ENCODE measurements at regions not wholly inside any gene's neighbourhood (a gene's known extent, or its start where the extent isn't known, plus 50 kb on each side); places are given as distances from the start of the nearest gene placed in this dataset.

DNA sequence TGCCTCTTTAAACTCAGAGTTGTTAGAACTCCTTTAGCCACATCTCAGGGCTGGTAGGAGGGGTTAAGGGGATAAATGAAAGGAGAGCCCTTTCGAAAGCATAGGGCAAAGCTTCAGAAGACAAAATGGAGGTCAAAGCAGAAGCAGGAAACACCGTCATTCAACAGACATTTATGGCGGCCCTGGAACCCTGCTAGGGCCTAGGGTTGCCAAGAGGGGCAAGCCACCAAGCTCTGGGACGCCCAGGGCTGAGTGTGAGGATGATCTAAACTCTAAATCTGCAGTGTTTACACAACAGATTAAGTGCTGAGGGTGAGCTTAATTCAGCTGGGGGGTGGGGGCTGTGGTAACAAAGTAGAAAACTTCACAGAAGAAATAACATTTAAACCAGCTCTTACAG lies 79.0 kb upstream of the NFE2L3 start:
- intact Hi-C loops (cut with DNase I): loop anchor here in 1 of 2 donors (10.0 kb wide), 1 partner anchor 1092 kb away; the partner anchor contains the start of gene HOXA9
- TF ChIP-seq, protein P1, sequence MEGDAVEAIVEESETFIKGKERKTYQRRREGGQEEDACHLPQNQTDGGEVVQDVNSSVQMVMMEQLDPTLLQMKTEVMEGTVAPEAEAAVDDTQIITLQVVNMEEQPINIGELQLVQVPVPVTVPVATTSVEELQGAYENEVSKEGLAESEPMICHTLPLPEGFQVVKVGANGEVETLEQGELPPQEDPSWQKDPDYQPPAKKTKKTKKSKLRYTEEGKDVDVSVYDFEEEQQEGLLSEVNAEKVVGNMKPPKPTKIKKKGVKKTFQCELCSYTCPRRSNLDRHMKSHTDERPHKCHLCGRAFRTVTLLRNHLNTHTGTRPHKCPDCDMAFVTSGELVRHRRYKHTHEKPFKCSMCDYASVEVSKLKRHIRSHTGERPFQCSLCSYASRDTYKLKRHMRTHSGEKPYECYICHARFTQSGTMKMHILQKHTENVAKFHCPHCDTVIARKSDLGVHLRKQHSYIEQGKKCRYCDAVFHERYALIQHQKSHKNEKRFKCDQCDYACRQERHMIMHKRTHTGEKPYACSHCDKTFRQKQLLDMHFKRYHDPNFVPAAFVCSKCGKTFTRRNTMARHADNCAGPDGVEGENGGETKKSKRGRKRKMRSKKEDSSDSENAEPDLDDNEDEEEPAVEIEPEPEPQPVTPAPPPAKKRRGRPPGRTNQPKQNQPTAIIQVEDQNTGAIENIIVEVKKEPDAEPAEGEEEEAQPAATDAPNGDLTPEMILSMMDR (IDR thresholded peaks at IDR 0.05): no peak
- no peak for TF ChIP-seq POLR2A (IDR thresholded peaks at IDR 0.05)
- Histone ChIP-seq H3K36me3 (replicated peaks in 1 of 2) (no peaks in the 10 kb centered on the region), H3K4me1 (replicated peaks in 1 of 2) (no peaks in the 10 kb centered on the region), H3K4me3 (no peak overlapping the region), H3K27ac (no peak overlapping the region), H3K9me3 (replicated peaks in 1 of 3) (no peaks in the 10 kb centered on the region), H3K27me3 (peaks cover 29% of the 10 kb centered on the region)
- no peak for DNase-seq
- WGBS, 4 donors: 68 to 84% (median 70%) methylated on average over 4 of the region's 4 CpGs

GRCh38 chr7:26074919-26075318 lies 77.1 kb upstream of the NFE2L3 start:
- H3K4me1 ChIP-seq (replicated peaks in 1 of 2): no peaks in the 10 kb centered on the region
- intact Hi-C loops (cut with DNase I): loop anchor here in 1 of 2 donors (10.0 kb wide), 1 partner anchor 1090 kb away; the partner anchor contains the start of gene HOXA9
- no peak for TF ChIP-seq POLR2A (IDR thresholded peaks at IDR 0.05)
- TF ChIP-seq, protein P1 (IDR thresholded peaks at IDR 0.05): no peak
- DNase-seq: no peak
- H3K4me3 ChIP-seq: no peak overlapping the region
- H3K27me3 ChIP-seq: peaks cover 44% of the 10 kb centered on the region
- no peak overlapping the region for H3K27ac ChIP-seq
- 65 to 73% (median 67%) methylated on average over 4 of the region's 4 CpGs for WGBS, 4 donors
- H3K9me3 ChIP-seq (replicated peaks in 1 of 3): no peaks in the 10 kb centered on the region
- H3K36me3 ChIP-seq (replicated peaks in 1 of 2): no peaks in the 10 kb centered on the region

- no peak for DNase-seq
- 84 to 93% (median 91%) methylated on average over 6 of the region's 6 CpGs for WGBS, 4 donors
- Histone ChIP-seq H3K27me3 (peaks cover 44% of the 10 kb centered on the region), H3K27ac (no peak overlapping the region), H3K9me3 (replicated peaks in 1 of 3) (no peaks in the 10 kb centered on the region), H3K4me3 (no peak overlapping the region), H3K36me3 (replicated peaks in 1 of 2) (no peaks in the 10 kb centered on the region), H3K4me1 (replicated peaks in 1 of 2) (no peaks in the 10 kb centered on the region)
- intact Hi-C loops (cut with DNase I): loop anchor here in 1 of 2 donors (10.0 kb wide), 1 partner anchor 1088 kb away; the partner anchor contains the start of gene HOXA9
- TF ChIP-seq POLR2A (IDR thresholded peaks at IDR 0.05): no peak
- TF ChIP-seq, protein P1 (IDR thresholded peaks at IDR 0.05): no peak
These were observed 75.3 kb upstream of the NFE2L3 start for GRCh38 chr7:26076691-26077090.

DNA sequence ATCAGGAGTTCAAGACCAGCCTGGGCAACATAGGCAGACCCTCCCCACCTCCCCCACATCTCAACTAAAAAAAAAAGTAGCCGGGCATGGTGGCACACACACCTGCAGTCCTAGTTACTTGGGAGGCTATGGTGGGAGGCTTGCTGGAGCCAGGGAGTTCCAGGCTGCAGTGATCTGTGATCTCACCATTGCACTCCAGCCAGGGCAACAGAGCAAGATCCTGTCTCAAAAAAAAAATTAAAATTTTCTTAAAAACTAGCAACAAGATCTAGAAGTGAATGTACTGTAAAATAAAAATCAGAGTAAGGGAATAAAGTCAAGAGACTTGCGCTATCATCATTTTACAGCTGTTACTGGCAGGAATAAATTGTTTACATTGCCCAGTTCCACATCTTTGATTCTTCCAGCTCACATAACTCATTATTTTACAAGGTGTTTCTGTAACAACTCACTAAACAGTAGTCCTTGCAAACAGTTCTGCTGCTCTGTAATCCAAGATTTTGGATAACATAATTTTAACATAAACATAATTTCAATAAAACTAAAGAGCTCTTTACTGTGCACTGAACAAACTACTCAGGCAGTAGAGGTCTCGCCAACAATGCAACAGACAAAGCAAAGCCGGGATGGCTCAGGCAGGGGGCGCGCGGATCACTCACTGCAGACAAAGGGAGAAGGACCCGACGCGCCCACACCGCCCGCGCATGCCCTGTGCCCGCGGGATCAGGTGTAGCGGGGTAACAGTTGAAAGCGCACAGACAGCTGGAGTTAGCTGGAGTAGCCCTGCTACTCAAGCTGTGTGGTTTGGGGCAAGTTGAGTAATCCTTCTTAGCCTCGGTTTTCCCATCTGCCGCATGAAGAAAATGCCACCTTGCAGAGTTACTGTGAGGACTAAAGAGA lies 73.3 kb upstream of the NFE2L3 start:
- Histone ChIP-seq H3K4me1 (replicated peaks in 1 of 2) (no peaks in the 10 kb centered on the region), H3K27me3 (peaks cover 44% of the 10 kb centered on the region), H3K9me3 (replicated peaks in 1 of 3) (no peaks in the 10 kb centered on the region), H3K27ac (no peak overlapping the region), H3K36me3 (replicated peaks in 1 of 2) (no peaks in the 10 kb centered on the region), H3K4me3 (peak overlapping the region in 1 of 4 donors; percentile 26)
- 11 to 31% (median 12%) methylated on average over 5 to 19 of the region's 19 CpGs for WGBS, 4 donors
- no peak for TF ChIP-seq POLR2A (IDR thresholded peaks at IDR 0.05)
- TF ChIP-seq, protein P1 (IDR thresholded peaks at IDR 0.05): peak in 5 of 6 experiments; percentile 22 to 36 (median 32)
- intact Hi-C loops (cut with DNase I): loop anchor here in 1 of 2 donors (10.0 kb wide), 1 partner anchor 1086 kb away; the partner anchor contains the start of gene HOXA9
- peak; percentile 46 to 79 (median 60) for DNase-seq

Data from adrenal gland (tissue), 9 donors.